Neural progenitor cell (in vitro differentiated cells): ENCODE measurements at regions not wholly inside any gene's neighbourhood (a gene's known extent, or its start where the extent isn't known, plus 50 kb on each side); places are given as distances from the start of the nearest gene placed in this dataset.

Experiments used
- CTCF ChIP-seq: fragments of 200-600 bp; sonication (generic); IDR thresholded peaks from 2 replicates; pipeline ENCODE4 v1.5.1; 2017; ENCODE audit warnings: antibody characterized with exemption, mild to moderate bottlenecking
- EZH2 ChIP-seq: fragments of 200-600 bp; sonication (generic); IDR thresholded peaks from 2 replicates; pipeline ENCODE4 v1.6.1; 2017; ENCODE audit warnings: antibody characterized with exemption, mild to moderate bottlenecking, moderate library complexity

GRCh38 chr16:86823888-86824671, 245.7 kb downstream of the FOXL1 start:
- TF ChIP-seq CTCF (no peak), EZH2 (no peak)
